ENCODE measurements at regions not wholly inside any gene's neighbourhood (a gene's known extent, or its start where the extent isn't known, plus 50 kb on each side); places are given as distances from the start of the nearest gene placed in this dataset.

DNA sequence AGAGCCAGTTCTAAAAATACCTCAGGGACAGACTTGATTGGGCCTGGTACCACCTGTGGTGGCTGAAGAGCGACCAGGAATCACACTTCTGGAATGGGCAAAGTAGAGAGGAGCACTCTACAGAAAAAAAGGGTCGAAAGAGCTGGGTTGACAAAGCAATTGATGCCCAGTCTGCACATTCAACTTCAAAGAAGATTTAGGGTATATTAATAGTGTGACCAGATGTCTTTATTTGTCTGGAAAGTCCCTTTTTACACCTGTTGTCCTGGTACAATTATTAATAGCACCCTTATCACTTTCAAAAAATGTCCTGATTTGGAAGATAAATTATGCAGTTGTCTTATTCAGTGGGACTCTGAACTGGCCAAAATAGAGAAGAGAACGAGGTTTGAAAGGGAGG, 137.5 kb downstream of the DYRK2 start:
- TF ChIP-seq MAFK (IDR thresholded peaks at IDR 0.05; ENCODE audit: partially characterized antibody), result no peak
- no peak for TF ChIP-seq POLR2A (IDR thresholded peaks at IDR 0.05; ENCODE audit: low read length)
- TF ChIP-seq RAD21 (conservative IDR thresholded peaks at IDR 0.05 in 1 of 2, IDR thresholded peaks at IDR 0.05 in 1 of 2), result no peak
- TF ChIP-seq HDAC2 (IDR thresholded peaks at IDR 0.05), result no peak

All from A549 (cell line).